H9 (cell line): ENCODE measurements at regions not wholly inside any gene's neighbourhood (a gene's known extent, or its start where the extent isn't known, plus 50 kb on each side); places are given as distances from the start of the nearest gene placed in this dataset.

Source experiments
- DNase-seq: peaks from one replicate; pipeline ENCODE4 v3.0.0-alpha.2; 2017
- H2AFZ ChIP-seq: one replicate; pipeline ENCODE4 v1.6.1; 2013; ENCODE audit warnings: mild to moderate bottlenecking, low read length, control low read depth, moderate library complexity
- H2AK5ac ChIP-seq: 2 replicates; pipeline ENCODE4 v1.6.1; 2013; ENCODE audit warnings: low read length, control low read depth, mixed read lengths; ENCODE audit not compliant: insufficient read length
- H2BK120ac ChIP-seq: one replicate; pipeline ENCODE4 v1.6.1; 2013; ENCODE audit warnings: low read depth, mild to moderate bottlenecking, low read length, control low read depth, inconsistent platforms; ENCODE audit not compliant: poor library complexity, severe bottlenecking
- H2BK12ac ChIP-seq: 2 replicates; pipeline ENCODE4 v1.6.1; 2013; ENCODE audit warnings: low read length, control low read depth, mixed read lengths, low read depth; ENCODE audit not compliant: insufficient read length
- H2BK15ac ChIP-seq: 2 replicates; pipeline ENCODE4 v1.6.1; 2013; ENCODE audit warnings: low read depth, low read length, control low read depth
- H2BK20ac ChIP-seq: one replicate; pipeline ENCODE4 v1.6.1; 2013; ENCODE audit warnings: low read depth, mild to moderate bottlenecking, low read length, control low read depth, inconsistent platforms; ENCODE audit not compliant: poor library complexity, severe bottlenecking
- H2BK5ac ChIP-seq: 2 replicates; pipeline ENCODE4 v1.6.1; 2013; ENCODE audit warnings: low read length, control low read depth, mixed read lengths; ENCODE audit not compliant: insufficient read length
- H3K14ac ChIP-seq: 2 replicates; pipeline ENCODE4 v1.6.1; 2013; ENCODE audit warnings: low read length, control low read depth; ENCODE audit not compliant: insufficient read depth
- H3K18ac ChIP-seq: 2 replicates; pipeline ENCODE4 v1.6.1; 2013; ENCODE audit warnings: low read depth, mild to moderate bottlenecking, mixed read lengths, low read length, control low read depth; ENCODE audit not compliant: insufficient read length
- H3K23ac ChIP-seq: 2 replicates; pipeline ENCODE4 v1.6.1; 2013; ENCODE audit warnings: low read length, control low read depth, mixed read lengths, low read depth; ENCODE audit not compliant: insufficient read length
- H3K23me2 ChIP-seq: 2 replicates; pipeline ENCODE4 v1.6.1; 2013; ENCODE audit warnings: low read depth, mild to moderate bottlenecking, mixed read lengths, low read length, control low read depth; ENCODE audit not compliant: insufficient read length, poor library complexity, severe bottlenecking
- H3K27ac ChIP-seq: 2 replicates; pipeline ENCODE4 v1.5.1; 2013; ENCODE audit warnings: low read length, control low read depth, mixed read lengths, low read depth; ENCODE audit not compliant: insufficient read length
- H3K27me3 ChIP-seq: 2 replicates; pipeline ENCODE4 v1.6.1; 2013; ENCODE audit warnings: low read length, control low read depth, inconsistent platforms; ENCODE audit not compliant: insufficient read depth
- H3K4ac ChIP-seq: 2 replicates; pipeline ENCODE4 v1.6.1; 2013; ENCODE audit warnings: low read depth, mild to moderate bottlenecking, control low read depth, inconsistent platforms, low read length, moderate library complexity
- H3K4me1 ChIP-seq: 2 replicates; pipeline ENCODE4 v1.6.1; 2013; ENCODE audit warnings: low read length, control low read depth, inconsistent platforms; ENCODE audit not compliant: insufficient read depth
- H3K4me2 ChIP-seq: 2 replicates; pipeline ENCODE4 v1.6.1; 2013; ENCODE audit warnings: low read length, control low read depth, mixed read lengths; ENCODE audit not compliant: insufficient read length, insufficient read depth
- H3K56ac ChIP-seq: 2 replicates; pipeline ENCODE4 v1.6.1; 2013; ENCODE audit warnings: low read depth, mild to moderate bottlenecking, mixed read lengths, low read length, control low read depth; ENCODE audit not compliant: insufficient read length
- H3K79me1 ChIP-seq: 2 replicates; pipeline ENCODE4 v1.6.1; 2013; ENCODE audit warnings: low read depth, mild to moderate bottlenecking, moderate library complexity, low read length, control low read depth, inconsistent platforms; ENCODE audit not compliant: insufficient read depth, poor library complexity, severe bottlenecking
- H3K79me2 ChIP-seq: 2 replicates; pipeline ENCODE4 v1.6.1; 2013; ENCODE audit warnings: low read length, control low read depth, inconsistent platforms; ENCODE audit not compliant: insufficient read depth
- H3K9ac ChIP-seq: 2 replicates; pipeline ENCODE4 v1.6.1; 2013; ENCODE audit warnings: low read length, control low read depth, mixed read lengths; ENCODE audit not compliant: insufficient read length; ENCODE audit errors: extremely low read depth
- H3K9me3 ChIP-seq: one replicate; pipeline ENCODE4 v1.6.1; 2013; ENCODE audit warnings: low read depth, low read length, inconsistent platforms; ENCODE audit not compliant: control insufficient read depth
- H3T11ph ChIP-seq: one replicate; pipeline ENCODE4 v1.6.1; 2013; ENCODE audit warnings: mild to moderate bottlenecking, low read length, control low read depth, inconsistent platforms
- H4K20me1 ChIP-seq: one replicate; pipeline ENCODE4 v1.6.1; 2013; ENCODE audit not compliant: control insufficient read depth, insufficient read length, insufficient read depth
- H4K5ac ChIP-seq: 2 replicates; pipeline ENCODE4 v1.6.1; 2013; ENCODE audit warnings: low read depth, mild to moderate bottlenecking, mixed read lengths, low read length, control low read depth; ENCODE audit not compliant: insufficient read length
- H4K8ac ChIP-seq: replicated peaks from 2 replicates; pipeline ENCODE4 v1.6.1; 2013; ENCODE audit warnings: low read length, control low read depth, mixed read lengths, low read depth; ENCODE audit not compliant: insufficient read length
- H4K91ac ChIP-seq: 2 replicates; pipeline ENCODE4 v1.6.1; 2013; ENCODE audit warnings: low read depth, mild to moderate bottlenecking, moderate library complexity, mixed read lengths, low read length, control low read depth; ENCODE audit not compliant: insufficient read length
- H3K27ac Mint-ChIP-seq, 3 experiments: 2 replicates in 2 of 3; 3 replicates in 1 of 3; pipeline ENCODE4 v1.8.0; 2020 to 2021; ENCODE audit warnings: mixed read lengths in 3 of 3, mild to moderate bottlenecking in 1 of 3, moderate library complexity in 1 of 3
- H3K27me3 Mint-ChIP-seq: 2 replicates; pipeline ENCODE4 v1.8.0; 2021; ENCODE audit warnings: low read depth, mild to moderate bottlenecking, moderate library complexity, mixed read lengths
- H3K36me3 Mint-ChIP-seq, 3 experiments: 2 replicates in 2 of 3; 3 replicates in 1 of 3; pipeline ENCODE4 v1.8.0; 2020 to 2021; ENCODE audit warnings: low read depth in 3 of 3, mixed read lengths in 3 of 3; ENCODE audit not compliant: insufficient read depth in 1 of 3
- H3K4me1 Mint-ChIP-seq, 2 experiments: 2 replicates each; pipeline ENCODE4 v1.8.0; 2020; ENCODE audit warnings: mixed read lengths in 2 of 2
- H3K4me3 Mint-ChIP-seq, 2 experiments: 2 replicates in 1 of 2; 3 replicates in 1 of 2; pipeline ENCODE4 v1.8.0; 2020 to 2021; ENCODE audit warnings: mild to moderate bottlenecking in 2 of 2, mixed read lengths in 2 of 2, moderate library complexity in 1 of 2
- H3K9me3 Mint-ChIP-seq, 2 experiments: 2 replicates in 1 of 2; 3 replicates in 1 of 2; pipeline ENCODE4 v1.8.0; 2020; ENCODE audit warnings: mild to moderate bottlenecking in 2 of 2, mixed read lengths in 2 of 2, moderate library complexity in 1 of 2
- CTCF ChIP-seq: fragments of 200-600 bp; sonication (generic); conservative IDR thresholded peaks from 3 replicates; pipeline ENCODE4 v1.8.0; 2021; ENCODE audit warnings: antibody characterized with exemption, mild to moderate bottlenecking
- WGBS: extraction: QIAGEN DNeasy Blood & Tissue Kit; methylation state at CpG from one replicate; pipeline ENCODE4 v1.1.7; 2013; ENCODE audit warnings: missing lambda C conversion rate, low lambda C conversion rate, mixed read lengths; ENCODE audit not compliant: insufficient read length; ENCODE audit errors: extremely low coverage; 5-methylcytosine and 5-hydroxymethylcytosine counted together

DNA sequence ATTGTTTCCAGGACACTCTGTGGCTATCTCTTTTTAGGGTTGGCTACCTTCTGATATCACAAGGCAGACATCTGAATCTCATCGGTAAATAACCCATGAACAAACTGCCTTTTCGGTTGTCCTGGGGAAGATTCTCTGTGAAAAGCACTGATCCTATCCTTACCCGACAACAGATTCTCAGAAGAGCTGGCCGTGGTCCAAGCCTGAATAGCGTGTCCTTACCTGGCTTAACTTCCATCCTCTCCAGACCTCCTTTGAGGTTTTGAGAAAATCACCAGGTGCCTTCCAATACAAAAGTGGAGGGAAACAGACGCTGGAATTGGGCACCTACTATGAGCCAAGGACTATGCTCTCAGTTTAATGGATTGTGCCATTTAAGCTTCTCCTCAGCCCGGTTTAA, 87.4 kb upstream of the ARHGEF3 start:
- Histone ChIP-seq H2AFZ (no peak overlapping the region), H2BK15ac (no peak overlapping the region), H3K4ac (no peak overlapping the region), H3K23me2 (no peaks in the 10 kb centered on the region), H2AK5ac (no peak overlapping the region), H3K79me2 (no peaks in the 10 kb centered on the region), H3K27ac (no peak overlapping the region), H2BK120ac (no peak overlapping the region), H3K79me1 (no peaks in the 10 kb centered on the region), H4K91ac (no peak overlapping the region), H3K9me3 (no peaks in the 10 kb centered on the region), H2BK20ac (no peak overlapping the region), H3K56ac (no peak overlapping the region), H3K18ac (no peak overlapping the region), H4K5ac (no peak overlapping the region), H3K14ac (no peak overlapping the region), H3T11ph (no peak overlapping the region), H3K27me3 (no peaks in the 10 kb centered on the region), H3K4me2 (no peak overlapping the region), H3K4me1 (no peaks in the 10 kb centered on the region), H3K9ac (no peak overlapping the region), H2BK12ac (no peak overlapping the region), H4K20me1 (no peaks in the 10 kb centered on the region), H3K23ac (no peak overlapping the region), H2BK5ac (no peak overlapping the region), H4K8ac (no peak overlapping the region)
- H3K27me3 Mint-ChIP-seq, result no peaks in the 10 kb centered on the region; the same call in 1 of the 2 replicates
- WGBS, result no CpG with 5 or more reads among the region's 7 CpGs
- H3K4me3 Mint-ChIP-seq, result no peak overlapping the region
- H3K4me1 Mint-ChIP-seq, result peaks cover 0 to 2% of the 10 kb centered on the region in 2 experiments; a peak in 1 of 4 replicates
- H3K27ac Mint-ChIP-seq, result peak overlapping the region in 1 of 3 experiments; percentile 57; a peak in 2 of 7 replicates
- TF ChIP-seq CTCF, result no peak
- no peaks in the 10 kb centered on the region for H3K36me3 Mint-ChIP-seq
- no peaks in the 10 kb centered on the region for H3K9me3 Mint-ChIP-seq
- no peak for DNase-seq
